GM18858 (cell line): ENCODE measurements at regions not wholly inside any gene's neighbourhood (a gene's known extent, or its start where the extent isn't known, plus 50 kb on each side); places are given as distances from the start of the nearest gene placed in this dataset.
A peak's percentile ranks its signal among the peaks of the same experiment; 100 is the strongest.
"Not testable (repeated sequence)": the region's sequence is repeated elsewhere in the genome, so short reads cannot be mapped to it uniquely, and the experiment has no call there.

ENCODE experiments used
- ATAC-seq: cut with Tn5 transposase; IDR thresholded peaks from one replicate; pipeline ENCODE4 v1.9.1; 2021; ENCODE audit not compliant: unreplicated experiment

- no peak for ATAC-seq
These were observed 677.9 kb upstream of the LRRN3 start for GRCh38 chr7:110413038-110413437.

GRCh38 chr7:110417611-110418010 lies 673.3 kb upstream of the LRRN3 start:
- no peak for ATAC-seq

GRCh38 chr7:110418659-110419280 lies 672.2 kb upstream of the LRRN3 start:
- ATAC-seq, result no peak

- ATAC-seq, result no peak
These were observed 670.1 kb upstream of the LRRN3 start for GRCh38 chr7:110420788-110421187.

GRCh38 chr7:110421490-110422241 lies 669.3 kb upstream of the LRRN3 start:
- ATAC-seq, result no peak

- ATAC-seq, result no peak
These were observed 658.8 kb upstream of the LRRN3 start for GRCh38 chr7:110432061-110432553.

GRCh38 chr7:110438926-110439325 lies 652.0 kb upstream of the LRRN3 start:
- ATAC-seq, result not testable (repeated sequence)

- ATAC-seq, result peak; percentile 73
These were observed 648.5 kb upstream of the LRRN3 start for GRCh38 chr7:110442381-110442837.

- ATAC-seq, result no peak
These were observed 644.3 kb upstream of the LRRN3 start for GRCh38 chr7:110446658-110447057.

- ATAC-seq, result peak; percentile 72
These were observed 642.0 kb upstream of the LRRN3 start for GRCh38 chr7:110448918-110449317.

- ATAC-seq, result no peak
These were observed 636.2 kb upstream of the LRRN3 start for GRCh38 chr7:110454713-110455112.

GRCh38 chr7:110461621-110462020 lies 629.3 kb upstream of the LRRN3 start:
- no peak for ATAC-seq

GRCh38 chr7:110470420-110470819 lies 620.5 kb upstream of the LRRN3 start:
- no peak for ATAC-seq

- not testable (repeated sequence) for ATAC-seq
These were observed 618.5 kb upstream of the LRRN3 start for GRCh38 chr7:110472419-110472818.

GRCh38 chr7:110480964-110481363 lies 610.0 kb upstream of the LRRN3 start:
- ATAC-seq, result no peak

GRCh38 chr7:110483553-110483952 lies 607.4 kb upstream of the LRRN3 start:
- no peak for ATAC-seq

GRCh38 chr7:110484356-110484755 lies 606.6 kb upstream of the LRRN3 start:
- no peak for ATAC-seq

- peak; percentile 44 for ATAC-seq
These were observed 604.4 kb upstream of the LRRN3 start for GRCh38 chr7:110486549-110486948.

GRCh38 chr7:110502888-110503465 lies 588.0 kb upstream of the LRRN3 start:
- ATAC-seq, result no peak

GRCh38 chr7:110507369-110507768 lies 583.6 kb upstream of the LRRN3 start:
- no peak for ATAC-seq

GRCh38 chr7:110507832-110508231 lies 583.1 kb upstream of the LRRN3 start:
- no peak for ATAC-seq

- not testable (repeated sequence) for ATAC-seq
These were observed 575.9 kb upstream of the LRRN3 start for GRCh38 chr7:110514975-110515551.
